Body of pancreas (tissue), 4 donors: ENCODE measurements at regions not wholly inside any gene's neighbourhood (a gene's known extent, or its start where the extent isn't known, plus 50 kb on each side); places are given as distances from the start of the nearest gene placed in this dataset.

Experiments used
- POLR2A ChIP-seq, 3 donors: fragments of 450-650 bp; IDR thresholded peaks; one replicate each; pipeline ENCODE4 v1.6.1; 2016; ENCODE audit warnings: antibody characterized with exemption in 3 of 3, mild to moderate bottlenecking in 2 of 3
- TF ChIP-seq, protein P1 (sequence below), 7 experiments: fragments of 450-650 bp in 4 of 7; fragments of 200-600 bp in 3 of 7; sonication (generic) in 3 of 7; IDR thresholded peaks; one replicate each; pipeline ENCODE4 v1.5.1; 2016 to 2019; ENCODE audit warnings: antibody characterized with exemption in 7 of 7

DNA sequence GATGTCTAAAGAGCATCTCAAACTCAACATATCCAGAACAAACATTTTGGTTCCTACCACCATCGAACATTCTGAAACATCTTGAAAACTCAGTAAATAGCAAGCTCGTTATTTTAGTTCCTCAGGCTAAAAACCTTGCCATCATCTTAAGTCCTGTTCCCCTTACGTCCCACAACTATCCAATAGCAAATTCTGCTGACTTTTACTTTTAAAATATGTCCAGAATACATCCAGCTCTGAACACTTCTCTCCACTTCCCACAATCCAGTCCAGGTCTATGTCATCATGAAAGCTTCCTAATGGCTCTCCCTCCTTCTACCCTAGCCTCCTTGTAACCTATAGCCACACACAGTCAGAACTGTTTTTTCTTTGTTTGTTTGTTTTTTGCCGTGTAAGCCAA, 279.9 kb downstream of the IPO8 start:
- TF ChIP-seq, protein P1, sequence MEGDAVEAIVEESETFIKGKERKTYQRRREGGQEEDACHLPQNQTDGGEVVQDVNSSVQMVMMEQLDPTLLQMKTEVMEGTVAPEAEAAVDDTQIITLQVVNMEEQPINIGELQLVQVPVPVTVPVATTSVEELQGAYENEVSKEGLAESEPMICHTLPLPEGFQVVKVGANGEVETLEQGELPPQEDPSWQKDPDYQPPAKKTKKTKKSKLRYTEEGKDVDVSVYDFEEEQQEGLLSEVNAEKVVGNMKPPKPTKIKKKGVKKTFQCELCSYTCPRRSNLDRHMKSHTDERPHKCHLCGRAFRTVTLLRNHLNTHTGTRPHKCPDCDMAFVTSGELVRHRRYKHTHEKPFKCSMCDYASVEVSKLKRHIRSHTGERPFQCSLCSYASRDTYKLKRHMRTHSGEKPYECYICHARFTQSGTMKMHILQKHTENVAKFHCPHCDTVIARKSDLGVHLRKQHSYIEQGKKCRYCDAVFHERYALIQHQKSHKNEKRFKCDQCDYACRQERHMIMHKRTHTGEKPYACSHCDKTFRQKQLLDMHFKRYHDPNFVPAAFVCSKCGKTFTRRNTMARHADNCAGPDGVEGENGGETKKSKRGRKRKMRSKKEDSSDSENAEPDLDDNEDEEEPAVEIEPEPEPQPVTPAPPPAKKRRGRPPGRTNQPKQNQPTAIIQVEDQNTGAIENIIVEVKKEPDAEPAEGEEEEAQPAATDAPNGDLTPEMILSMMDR (IDR thresholded peaks at IDR 0.05), result no peak
- no peak for TF ChIP-seq POLR2A (IDR thresholded peaks at IDR 0.05)
